PC-9 (cell line): ENCODE measurements at regions not wholly inside any gene's neighbourhood (a gene's known extent, or its start where the extent isn't known, plus 50 kb on each side); places are given as distances from the start of the nearest gene placed in this dataset.

Source experiments
- BruUV-seq: library from RNA; stranded (reverse); fragments of 400-500 nt; replicated peaks from 2 replicates; lab custom pipeline; 2021; lab: Mats Ljungman, UMichigan
- CTCF ChIA-PET: fragments of 300-600 bp; sonication (Branson Sonifier 250); formaldehyde crosslinking; loops from one replicate; lab custom pipeline; 2022; ENCODE audit warnings: antibody characterized with exemption; lab: Charles Lee
- POLR2A ChIA-PET: fragments of 300-600 bp; sonication (Branson Sonifier 250); formaldehyde crosslinking; loops from one replicate; lab custom pipeline; 2022; ENCODE audit warnings: antibody characterized with exemption; ENCODE audit not compliant: unreplicated experiment; lab: Charles Lee
- DNase-seq, 2 experiments: peaks; one replicate each; pipeline versions ENCODE4 v3.0.0 to v3.0.0-alpha.2; 2015 to 2022; ENCODE audit warnings: mixed read lengths in 1 of 2
- H2AFZ ChIP-seq: fragments of 200-600 bp; sonication (generic); 2 replicates; pipeline ENCODE4 v1.8.1; 2017; ENCODE audit warnings: antibody characterized with exemption
- H3F3A ChIP-seq: fragments of 200-600 bp; sonication (generic); 2 replicates; pipeline ENCODE4 v1.8.1; 2017; ENCODE audit warnings: antibody characterized with exemption, mild to moderate bottlenecking, low read depth; ENCODE audit not compliant: insufficient read depth
- H3K27ac ChIP-seq: fragments of 200-600 bp; sonication (generic); 2 replicates; pipeline ENCODE4 v1.6.1; 2016; ENCODE audit warnings: mixed run types
- H3K27me3 ChIP-seq: fragments of 200-600 bp; sonication (generic); 2 replicates; pipeline ENCODE4 v1.6.1; 2016; ENCODE audit warnings: low read depth, mixed run types; ENCODE audit not compliant: insufficient read depth
- H3K36me3 ChIP-seq: fragments of 200-600 bp; sonication (generic); 2 replicates; pipeline ENCODE4 v1.6.1; 2016; ENCODE audit warnings: low read depth, mixed run types
- H3K4me1 ChIP-seq: fragments of 200-600 bp; sonication (generic); replicated peaks from 2 replicates; pipeline ENCODE4 v1.6.1; 2016; ENCODE audit warnings: mixed run types; ENCODE audit not compliant: insufficient read depth
- H3K4me2 ChIP-seq: fragments of 200-600 bp; sonication (generic); 2 replicates; pipeline ENCODE4 v1.6.1; 2017; ENCODE audit warnings: mixed run types
- H3K4me3 ChIP-seq: fragments of 200-600 bp; sonication (generic); 2 replicates; pipeline ENCODE4 v1.6.1; 2016; ENCODE audit warnings: mixed run types
- H3K79me2 ChIP-seq: fragments of 200-600 bp; sonication (generic); 2 replicates; pipeline ENCODE4 v1.6.1; 2017; ENCODE audit warnings: low read depth, mixed run types
- H3K9me2 ChIP-seq: fragments of 200-600 bp; sonication (generic); 2 replicates; pipeline ENCODE4 v1.8.1; 2017; ENCODE audit warnings: mild to moderate bottlenecking; ENCODE audit not compliant: insufficient read depth
- H3K9me3 ChIP-seq: fragments of 200-600 bp; sonication (generic); 2 replicates; pipeline ENCODE4 v1.8.1; 2016; ENCODE audit warnings: low read depth; ENCODE audit not compliant: insufficient read depth
- H4K20me1 ChIP-seq: fragments of 200-600 bp; sonication (generic); 2 replicates; pipeline ENCODE4 v1.8.1; 2017; ENCODE audit not compliant: insufficient read depth
- CTCF ChIP-seq: fragments of 200-600 bp; sonication (generic); conservative IDR thresholded peaks from 2 replicates; pipeline ENCODE4 v1.6.1; 2017; ENCODE audit warnings: mixed run types, antibody characterized with exemption, mild to moderate bottlenecking, moderate library complexity
- EZH2 ChIP-seq: fragments of 200-600 bp; sonication (generic); IDR thresholded peaks from 2 replicates; pipeline ENCODE4 v1.8.0; 2017; ENCODE audit warnings: antibody characterized with exemption, low read depth
- intact Hi-C: fragments of 100-400 bp; cut with micrococcal nuclease; formaldehyde crosslinking; loops from one replicate; pipeline ENCODE4 v1.10.0; 2022; ENCODE audit not compliant: unreplicated experiment

- DNase-seq: no peak
- H3K4me3 ChIP-seq: no peak overlapping the region
- no TSS peak for BruUV-seq
- POLR2A ChIA-PET: no interaction called here
- no peaks in the 10 kb centered on the region for H3K36me3 ChIP-seq
- no peaks in the 10 kb centered on the region for H3K79me2 ChIP-seq
- H3K4me2 ChIP-seq: 0 out of 2 replicates have a peak overlapping the region, but pooled peaks have one; percentile 5
- H3K27me3 ChIP-seq: no peaks in the 10 kb centered on the region
- H3K4me1 ChIP-seq: no peaks in the 10 kb centered on the region
- no peaks in the 10 kb centered on the region for H3F3A ChIP-seq
- H3K27ac ChIP-seq: no peak overlapping the region
- no peak overlapping the region for H2AFZ ChIP-seq
- CTCF ChIA-PET: no interaction called here
- no peaks in the 10 kb centered on the region; the same call in 1 of the 2 replicates for H3K9me2 ChIP-seq
- intact Hi-C loops: no loop called here
- H3K9me3 ChIP-seq: no peaks in the 10 kb centered on the region
- H4K20me1 ChIP-seq: no peaks in the 10 kb centered on the region
- TF ChIP-seq EZH2: no peak
Measured at GRCh38 chr7:121744319-121744718, 128.6 kb upstream of the PTPRZ1 start.

GRCh38 chr7:121741896-121742295 is 131.1 kb upstream of the PTPRZ1 start:
- ChIA-PET POLR2A (interaction anchor here (0.7 kb wide), 1 partner anchor 36 kb away, joined by 4 read pairs; no protein-coding TSS in a partner anchor), CTCF (no interaction called here)
- Histone ChIP-seq H2AFZ (no peak overlapping the region), H3K4me2 (no peak overlapping the region), H3K4me1 (no peaks in the 10 kb centered on the region), H3K9me3 (no peaks in the 10 kb centered on the region), H3K36me3 (no peaks in the 10 kb centered on the region), H3K9me2 (no peaks in the 10 kb centered on the region; the same call in 1 of the 2 replicates), H3K27ac (no peak overlapping the region), H3K79me2 (no peaks in the 10 kb centered on the region), H3F3A (no peaks in the 10 kb centered on the region), H4K20me1 (no peaks in the 10 kb centered on the region), H3K27me3 (no peaks in the 10 kb centered on the region), H3K4me3 (no peak overlapping the region)
- intact Hi-C loops: no loop called here
- DNase-seq: no peak
- TF ChIP-seq CTCF (no peak), EZH2 (no peak)
- no TSS peak for BruUV-seq

- CTCF ChIA-PET: no interaction called here
Measured at GRCh38 chr7:121739465-121739864, 133.5 kb upstream of the PTPRZ1 start.

More at GRCh38 chr7:121739465-121739864, 133.5 kb upstream of the PTPRZ1 start:
- H2AFZ ChIP-seq: peak overlapping the region; percentile 28; the same call in 1 of the 2 replicates
- H4K20me1 ChIP-seq: no peaks in the 10 kb centered on the region
- no peak for TF ChIP-seq EZH2
- TF ChIP-seq CTCF: no peak
- H3K27me3 ChIP-seq: no peaks in the 10 kb centered on the region
- H3K4me1 ChIP-seq: no peaks in the 10 kb centered on the region
- H3K4me3 ChIP-seq: no peak overlapping the region
- BruUV-seq: no TSS peak
- no peaks in the 10 kb centered on the region for H3K9me3 ChIP-seq
- H3K79me2 ChIP-seq: no peaks in the 10 kb centered on the region
- POLR2A ChIA-PET: no interaction called here
- H3K4me2 ChIP-seq: no peak overlapping the region
- no peaks in the 10 kb centered on the region for H3F3A ChIP-seq
- H3K36me3 ChIP-seq: no peaks in the 10 kb centered on the region
- intact Hi-C loops: loop anchor here (10.0 kb wide), 1 partner anchor 255 kb away; no protein-coding TSS in a partner anchor
- no peak for DNase-seq
- H3K27ac ChIP-seq: no peak overlapping the region
- no peaks in the 10 kb centered on the region; the same call in 1 of the 2 replicates for H3K9me2 ChIP-seq
